ENCODE measurements at regions not wholly inside any gene's neighbourhood (a gene's known extent, or its start where the extent isn't known, plus 50 kb on each side); places are given as distances from the start of the nearest gene placed in this dataset.
"Not testable (repeated sequence)": the region's sequence is repeated elsewhere in the genome, so short reads cannot be mapped to it uniquely, and the experiment has no call there.

GRCh38 chr5:155591273-155591672, 577.7 kb downstream of the KIF4B start:
- in situ Hi-C loops (cut with HindIII; ENCODE audit: low sequenced_read_pairs) = loop anchor here (5.0 kb wide), 1 partner anchor 86 kb away; no protein-coding TSS in a partner anchor

GRCh38 chr5:155594270-155594669, 580.7 kb downstream of the KIF4B start:
- in situ Hi-C loops (cut with HindIII; ENCODE audit: low sequenced_read_pairs) = loop anchor here (5.0 kb wide), 1 partner anchor 83 kb away; no protein-coding TSS in a partner anchor

- in situ Hi-C loops (cut with HindIII; ENCODE audit: low sequenced_read_pairs) = no loop called here
Observed at GRCh38 chr5:155595791-155596190, 582.2 kb downstream of the KIF4B start.

GRCh38 chr5:155598552-155598951, 585.0 kb downstream of the KIF4B start:
- in situ Hi-C loops (cut with HindIII; ENCODE audit: low sequenced_read_pairs) = no loop called here

- in situ Hi-C loops (cut with HindIII; ENCODE audit: low sequenced_read_pairs) = no loop called here
Observed at GRCh38 chr5:155605920-155606319, 592.4 kb downstream of the KIF4B start.

GRCh38 chr5:155616779-155617392, 603.3 kb downstream of the KIF4B start:
- in situ Hi-C loops (cut with HindIII; ENCODE audit: low sequenced_read_pairs) = no loop called here

GRCh38 chr5:155619688-155620087, 606.1 kb downstream of the KIF4B start:
- in situ Hi-C loops (cut with HindIII; ENCODE audit: low sequenced_read_pairs) = no loop called here

GRCh38 chr5:155620821-155621410, 607.4 kb downstream of the KIF4B start:
- in situ Hi-C loops (cut with HindIII; ENCODE audit: low sequenced_read_pairs) = no loop called here

GRCh38 chr5:155624597-155625241, 611.2 kb downstream of the KIF4B start:
- in situ Hi-C loops (cut with HindIII; ENCODE audit: low sequenced_read_pairs) = no loop called here

- in situ Hi-C loops (cut with HindIII; ENCODE audit: low sequenced_read_pairs) = no loop called here
Observed at GRCh38 chr5:155625315-155625714, 611.8 kb downstream of the KIF4B start.

GRCh38 chr5:155625897-155626543, 612.5 kb downstream of the KIF4B start:
- in situ Hi-C loops (cut with HindIII; ENCODE audit: low sequenced_read_pairs) = no loop called here

- in situ Hi-C loops (cut with HindIII; ENCODE audit: low sequenced_read_pairs) = no loop called here
Observed at GRCh38 chr5:155626592-155626991, 613.0 kb downstream of the KIF4B start.

- in situ Hi-C loops (cut with HindIII; ENCODE audit: low sequenced_read_pairs) = no loop called here
Observed at GRCh38 chr5:155628346-155628745, 614.8 kb downstream of the KIF4B start.

- in situ Hi-C loops (cut with HindIII; ENCODE audit: low sequenced_read_pairs) = no loop called here
Observed at GRCh38 chr5:155629597-155629996, 616.0 kb downstream of the KIF4B start.

- in situ Hi-C loops (cut with HindIII; ENCODE audit: low sequenced_read_pairs) = no loop called here
Observed at GRCh38 chr5:155631116-155631515, 617.6 kb downstream of the KIF4B start.

GRCh38 chr5:155633338-155633957, 619.9 kb downstream of the KIF4B start:
- in situ Hi-C loops (cut with HindIII; ENCODE audit: low sequenced_read_pairs) = no loop called here

GRCh38 chr5:155649666-155650065, 636.1 kb downstream of the KIF4B start:
- in situ Hi-C loops (cut with HindIII; ENCODE audit: low sequenced_read_pairs) = no loop called here

GRCh38 chr5:155655569-155655968, 642.0 kb downstream of the KIF4B start:
- in situ Hi-C loops (cut with HindIII; ENCODE audit: low sequenced_read_pairs) = no loop called here

- in situ Hi-C loops (cut with HindIII; ENCODE audit: low sequenced_read_pairs) = no loop called here
Observed at GRCh38 chr5:155661859-155662258, 648.3 kb downstream of the KIF4B start.

- in situ Hi-C loops (cut with HindIII; ENCODE audit: low sequenced_read_pairs) = no loop called here
Observed at GRCh38 chr5:155665361-155665760, 651.8 kb downstream of the KIF4B start.

GRCh38 chr5:155672001-155672400, 655.0 kb upstream of the SGCD start:
- in situ Hi-C loops (cut with HindIII; ENCODE audit: low sequenced_read_pairs) = not testable (repeated sequence)

Measured in endothelial cell of hepatic sinusoid (primary cell).